Sigmoid colon (tissue), 4 donors: ENCODE measurements at regions not wholly inside any gene's neighbourhood (a gene's known extent, or its start where the extent isn't known, plus 50 kb on each side); places are given as distances from the start of the nearest gene placed in this dataset.

Experiments
- CTCF ChIP-seq, 4 experiments: fragments of 450-650 bp in 3 of 4; fragments of 200-600 bp in 1 of 4; IDR thresholded peaks; one replicate each; pipeline ENCODE4 v1.5.1; 2016 to 2019; ENCODE audit warnings: antibody characterized with exemption in 4 of 4, mild to moderate bottlenecking in 3 of 4, moderate library complexity in 2 of 4
- POLR2A ChIP-seq, 2 donors: fragments of 450-650 bp; IDR thresholded peaks; one replicate each; pipeline ENCODE4 v1.6.1; 2016; ENCODE audit warnings: antibody characterized with exemption in 2 of 2, mild to moderate bottlenecking in 2 of 2, moderate library complexity in 2 of 2
- POLR2AphosphoS5 ChIP-seq, 4 donors: sonication (generic); formaldehyde crosslinking; IDR thresholded peaks; one replicate each; pipeline ENCODE4 v1.6.1; 2017; ENCODE audit warnings: antibody characterized with exemption in 4 of 4

GRCh38 chr1:38777464-38777957, 82.1 kb downstream of the RRAGC start:
- no peak for TF ChIP-seq POLR2A (IDR thresholded peaks at IDR 0.05)
- TF ChIP-seq CTCF (IDR thresholded peaks at IDR 0.05) = no peak
- TF ChIP-seq POLR2AphosphoS5 (IDR thresholded peaks at IDR 0.05) = no peak
